Mesothelial cell of epicardium (in vitro differentiated cells): ENCODE measurements at regions not wholly inside any gene's neighbourhood (a gene's known extent, or its start where the extent isn't known, plus 50 kb on each side); places are given as distances from the start of the nearest gene placed in this dataset.

Experiments used
- DNase-seq, 2 experiments: peaks; one replicate each; pipeline ENCODE4 v3.0.0; 2021; ENCODE audit warnings: low spot score in 2 of 2; ENCODE audit not compliant: unreplicated experiment in 2 of 2
- H3K27ac Mint-ChIP-seq: 2 replicates; pipeline ENCODE4 v1.8.0; 2021; ENCODE audit warnings: mixed read lengths
- H3K27me3 Mint-ChIP-seq: 2 replicates; pipeline ENCODE4 v1.8.0; 2021; ENCODE audit warnings: low read depth, mixed read lengths
- H3K36me3 Mint-ChIP-seq: 2 replicates; pipeline ENCODE4 v1.8.0; 2021; ENCODE audit warnings: mixed read lengths
- H3K4me1 Mint-ChIP-seq: 2 replicates; pipeline ENCODE4 v1.8.0; 2021; ENCODE audit warnings: mixed read lengths
- H3K4me3 Mint-ChIP-seq: 2 replicates; pipeline ENCODE4 v1.8.0; 2021; ENCODE audit warnings: mild to moderate bottlenecking, moderate library complexity, mixed read lengths
- H3K9me3 Mint-ChIP-seq: 2 replicates; pipeline ENCODE4 v1.8.0; 2021; ENCODE audit warnings: mixed read lengths
- TF ChIP-seq, protein P1 (sequence below): fragments of 200-600 bp; sonication (generic); IDR thresholded peaks from one replicate; pipeline ENCODE4 v1.5.0; 2021; ENCODE audit warnings: antibody characterized with exemption; ENCODE audit not compliant: unreplicated experiment

DNA sequence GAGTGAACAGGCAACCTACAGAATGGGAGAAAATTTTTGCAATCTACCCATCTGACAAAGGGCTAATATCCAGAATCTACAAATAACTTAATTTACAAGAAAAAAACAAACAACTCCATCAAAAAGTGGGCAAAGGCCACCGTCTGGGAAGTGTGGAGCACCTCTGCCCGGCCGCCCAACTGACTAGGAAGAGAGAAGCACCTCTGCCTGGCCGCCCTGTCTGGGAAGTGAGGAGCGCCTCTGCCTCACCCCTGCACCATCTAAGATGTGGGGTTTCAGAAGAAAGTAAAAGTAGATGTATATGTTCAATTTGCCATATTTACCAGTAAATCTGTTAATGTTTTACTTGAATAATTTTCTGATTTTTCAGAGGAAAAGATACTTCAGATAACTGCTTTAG is 108.1 kb upstream of the TMEM161B start:
- TF ChIP-seq, protein P1, sequence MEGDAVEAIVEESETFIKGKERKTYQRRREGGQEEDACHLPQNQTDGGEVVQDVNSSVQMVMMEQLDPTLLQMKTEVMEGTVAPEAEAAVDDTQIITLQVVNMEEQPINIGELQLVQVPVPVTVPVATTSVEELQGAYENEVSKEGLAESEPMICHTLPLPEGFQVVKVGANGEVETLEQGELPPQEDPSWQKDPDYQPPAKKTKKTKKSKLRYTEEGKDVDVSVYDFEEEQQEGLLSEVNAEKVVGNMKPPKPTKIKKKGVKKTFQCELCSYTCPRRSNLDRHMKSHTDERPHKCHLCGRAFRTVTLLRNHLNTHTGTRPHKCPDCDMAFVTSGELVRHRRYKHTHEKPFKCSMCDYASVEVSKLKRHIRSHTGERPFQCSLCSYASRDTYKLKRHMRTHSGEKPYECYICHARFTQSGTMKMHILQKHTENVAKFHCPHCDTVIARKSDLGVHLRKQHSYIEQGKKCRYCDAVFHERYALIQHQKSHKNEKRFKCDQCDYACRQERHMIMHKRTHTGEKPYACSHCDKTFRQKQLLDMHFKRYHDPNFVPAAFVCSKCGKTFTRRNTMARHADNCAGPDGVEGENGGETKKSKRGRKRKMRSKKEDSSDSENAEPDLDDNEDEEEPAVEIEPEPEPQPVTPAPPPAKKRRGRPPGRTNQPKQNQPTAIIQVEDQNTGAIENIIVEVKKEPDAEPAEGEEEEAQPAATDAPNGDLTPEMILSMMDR, result no peak
- no peak for DNase-seq
- Mint-ChIP-seq H3K4me1 (no peaks in the 10 kb centered on the region), H3K27me3 (no peaks in the 10 kb centered on the region), H3K9me3 (peaks cover 5% of the 10 kb centered on the region), H3K36me3 (no peaks in the 10 kb centered on the region), H3K4me3 (no peak overlapping the region), H3K27ac (no peak overlapping the region)

DNA sequence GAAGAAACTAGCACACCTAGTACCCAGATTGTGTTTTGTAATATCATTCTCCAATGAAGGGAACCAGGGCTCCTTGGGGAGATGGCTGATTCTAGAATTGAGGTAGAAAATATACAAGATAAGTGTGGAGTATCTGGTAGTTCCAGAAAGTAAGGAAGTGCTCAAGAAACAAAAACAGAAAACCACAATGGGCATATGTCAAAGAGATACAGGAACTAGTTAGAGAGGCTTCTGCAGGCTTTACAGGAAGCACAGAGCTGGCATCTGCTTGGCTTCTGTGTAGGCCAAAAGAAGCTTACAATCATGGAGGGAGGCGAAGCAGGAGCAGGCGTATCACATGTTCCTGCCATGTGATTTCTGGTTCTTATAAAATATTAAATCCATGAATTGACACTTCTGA is 105.7 kb upstream of the TMEM161B start:
- Mint-ChIP-seq H3K27me3 (no peaks in the 10 kb centered on the region), H3K9me3 (peaks cover 4% of the 10 kb centered on the region), H3K27ac (no peak overlapping the region), H3K4me3 (no peak overlapping the region), H3K4me1 (no peaks in the 10 kb centered on the region), H3K36me3 (no peaks in the 10 kb centered on the region)
- TF ChIP-seq, protein P1, result no peak
- no peak for DNase-seq

DNA sequence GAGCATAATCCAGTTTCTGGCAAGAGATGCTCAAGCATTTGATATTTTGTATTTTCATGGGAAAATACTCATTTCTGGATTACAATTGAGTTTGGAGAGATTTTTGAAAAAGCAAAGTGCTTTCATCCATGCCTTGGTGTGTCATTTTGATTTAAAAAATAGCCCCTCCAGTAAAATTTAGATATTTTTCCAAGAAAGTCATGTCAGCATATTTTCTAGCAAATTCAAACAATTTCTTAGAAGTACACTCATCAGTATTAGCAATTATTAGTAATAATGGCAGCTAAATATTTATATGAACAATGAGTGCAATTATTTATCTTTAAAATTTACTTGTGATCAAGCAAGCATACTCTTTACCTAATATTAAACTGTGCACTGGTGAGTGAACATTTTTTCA is 102.2 kb upstream of the TMEM161B start:
- Mint-ChIP-seq H3K4me1 (no peaks in the 10 kb centered on the region), H3K36me3 (no peaks in the 10 kb centered on the region), H3K27me3 (no peaks in the 10 kb centered on the region), H3K9me3 (no peaks in the 10 kb centered on the region), H3K27ac (no peak overlapping the region), H3K4me3 (no peak overlapping the region)
- no peak for DNase-seq
- TF ChIP-seq, protein P1, result no peak

DNA sequence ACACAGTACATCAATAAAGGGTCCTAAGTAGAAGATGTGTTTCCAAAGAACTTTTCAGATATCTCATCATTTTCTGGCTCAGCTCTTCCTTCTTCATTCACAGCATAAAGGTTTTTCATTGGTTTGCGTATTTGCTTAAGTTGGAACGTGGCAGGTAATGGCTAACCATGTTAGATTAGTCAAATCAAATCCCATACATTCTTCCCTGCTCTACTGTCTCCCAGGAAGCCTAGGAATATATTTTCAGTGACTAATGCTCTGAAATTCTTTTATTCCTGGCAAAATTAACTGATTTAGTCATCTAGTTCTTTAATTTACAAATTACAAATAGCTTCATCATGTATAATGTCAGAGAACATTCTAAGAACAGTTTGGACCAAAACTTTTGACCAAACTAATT is 99.6 kb upstream of the TMEM161B start:
- Mint-ChIP-seq H3K4me3 (no peak overlapping the region), H3K27ac (no peak overlapping the region), H3K4me1 (no peaks in the 10 kb centered on the region), H3K36me3 (no peaks in the 10 kb centered on the region), H3K27me3 (no peaks in the 10 kb centered on the region), H3K9me3 (no peaks in the 10 kb centered on the region)
- no peak for DNase-seq
- TF ChIP-seq, protein P1, result no peak

DNA sequence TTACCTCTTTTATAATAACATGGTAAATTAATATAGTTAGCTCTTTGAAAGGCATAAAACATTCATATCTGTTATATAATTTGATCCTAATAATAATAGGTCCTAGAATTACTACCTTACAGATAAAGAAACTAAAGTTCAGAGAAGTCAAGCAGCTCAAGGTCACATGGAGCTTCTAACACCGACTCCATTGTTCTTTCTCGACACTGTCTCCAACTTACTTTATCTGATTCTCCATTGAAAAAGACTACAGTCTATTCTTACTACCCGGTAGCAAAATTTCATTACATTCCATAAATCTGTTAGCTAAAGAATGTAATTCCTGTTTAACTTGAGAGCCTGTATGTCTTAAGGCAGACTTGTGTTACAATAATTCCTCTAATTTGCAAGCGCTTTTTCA is 96.3 kb upstream of the TMEM161B start:
- H3K9me3 Mint-ChIP-seq, result peaks cover 3% of the 10 kb centered on the region
- H3K36me3 Mint-ChIP-seq, result no peaks in the 10 kb centered on the region
- no peak overlapping the region for H3K27ac Mint-ChIP-seq
- no peak overlapping the region for H3K4me3 Mint-ChIP-seq
- no peaks in the 10 kb centered on the region for H3K4me1 Mint-ChIP-seq
- no peaks in the 10 kb centered on the region for H3K27me3 Mint-ChIP-seq
- DNase-seq, result no peak
- TF ChIP-seq, protein P1, result no peak

DNA sequence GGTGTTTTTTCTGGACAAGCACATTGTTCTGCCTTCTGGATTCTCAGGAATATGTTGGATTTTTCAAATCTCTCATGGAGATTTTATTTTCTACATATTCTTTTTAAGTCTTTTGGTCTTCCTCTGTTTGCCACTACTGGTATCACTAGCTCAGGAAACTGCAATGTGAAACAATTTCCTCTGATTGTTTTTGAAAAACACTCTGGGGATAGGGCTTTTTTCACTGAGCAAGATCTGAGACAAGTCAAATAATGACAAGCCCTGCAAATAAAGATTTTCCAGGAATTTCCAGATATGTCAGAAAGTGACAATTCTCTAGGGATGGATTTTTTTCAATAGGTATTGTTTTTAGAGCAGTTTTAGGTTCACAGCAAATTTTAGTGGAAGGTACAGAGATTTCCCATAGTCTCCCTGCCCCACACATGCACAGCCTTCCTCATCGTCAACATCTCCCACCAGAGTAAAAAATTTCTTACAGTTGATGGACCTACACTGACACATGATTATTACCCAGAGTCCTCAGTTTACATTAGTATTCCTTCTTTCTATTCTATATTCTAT is 86.9 kb upstream of the TMEM161B start:
- no peaks in the 10 kb centered on the region for H3K27me3 Mint-ChIP-seq
- TF ChIP-seq, protein P1, result no peak
- H3K27ac Mint-ChIP-seq, result no peak overlapping the region
- H3K9me3 Mint-ChIP-seq, result peaks cover 4% of the 10 kb centered on the region
- H3K4me1 Mint-ChIP-seq, result no peaks in the 10 kb centered on the region
- no peak overlapping the region for H3K4me3 Mint-ChIP-seq
- no peak for DNase-seq
- H3K36me3 Mint-ChIP-seq, result no peaks in the 10 kb centered on the region
